WTC11 (cell line): ENCODE measurements at regions not wholly inside any gene's neighbourhood (a gene's known extent, or its start where the extent isn't known, plus 50 kb on each side); places are given as distances from the start of the nearest gene placed in this dataset.

Experiments
- ATF6 ChIP-seq: sonication (generic); formaldehyde crosslinking; IDR thresholded peaks from 2 replicates; pipeline ENCODE4 v1.8.1; 2023; ENCODE audit warnings: mild to moderate bottlenecking, missing genetic modification reagents
- CTCF ChIP-seq: fragments of 200-600 bp; IDR thresholded peaks from 2 replicates; pipeline ENCODE4 v1.8.0; 2022; ENCODE audit warnings: antibody characterized with exemption
- ELF4 ChIP-seq: sonication (generic); formaldehyde crosslinking; IDR thresholded peaks from 2 replicates; pipeline ENCODE4 v1.8.1; 2022; ENCODE audit warnings: low read depth, mild to moderate bottlenecking, moderate library complexity, missing genetic modification reagents
- FOXP4 ChIP-seq: sonication (generic); formaldehyde crosslinking; IDR thresholded peaks from 2 replicates; pipeline ENCODE4 v1.8.0; 2022; ENCODE audit warnings: mild to moderate bottlenecking, missing genetic modification reagents
- MAX ChIP-seq: sonication (generic); formaldehyde crosslinking; IDR thresholded peaks from 2 replicates; pipeline ENCODE4 v1.8.0; 2022; ENCODE audit warnings: mild to moderate bottlenecking, missing genetic modification reagents
- SOX15 ChIP-seq: fragments of 250-450 bp; sonication (Bioruptor Pico); IDR thresholded peaks from 2 replicates; pipeline ENCODE4 v1.9.0; 2021; ENCODE audit warnings: mild to moderate bottlenecking
- ZBTB43 ChIP-seq: sonication (generic); formaldehyde crosslinking; IDR thresholded peaks from 2 replicates; pipeline ENCODE4 v1.8.1; 2023; ENCODE audit warnings: mild to moderate bottlenecking, missing genetic modification reagents

- TF ChIP-seq ATF6 (CRISPR knock-in tag) (no peak), CTCF (no peak), ELF4 (CRISPR knock-in tag) (no peak), FOXP4 (no peak), SOX15 (CRISPR knock-in tag) (no peak), MAX (CRISPR knock-in tag) (no peak), ZBTB43 (CRISPR knock-in tag) (no peak)
Measured at GRCh38 chr12:38399711-38400206, 83.2 kb downstream of the ALG10B start.
